GM18511 (cell line): ENCODE measurements at regions not wholly inside any gene's neighbourhood (a gene's known extent, or its start where the extent isn't known, plus 50 kb on each side); places are given as distances from the start of the nearest gene placed in this dataset.
"Not testable (repeated sequence)": the region's sequence is repeated elsewhere in the genome, so short reads cannot be mapped to it uniquely, and the experiment has no call there.

Source experiments
- ATAC-seq: cut with Tn5 transposase; IDR thresholded peaks from one replicate; pipeline ENCODE4 v1.9.1; 2021; ENCODE audit warnings: mild to moderate bottlenecking, moderate library complexity; ENCODE audit not compliant: unreplicated experiment

DNA sequence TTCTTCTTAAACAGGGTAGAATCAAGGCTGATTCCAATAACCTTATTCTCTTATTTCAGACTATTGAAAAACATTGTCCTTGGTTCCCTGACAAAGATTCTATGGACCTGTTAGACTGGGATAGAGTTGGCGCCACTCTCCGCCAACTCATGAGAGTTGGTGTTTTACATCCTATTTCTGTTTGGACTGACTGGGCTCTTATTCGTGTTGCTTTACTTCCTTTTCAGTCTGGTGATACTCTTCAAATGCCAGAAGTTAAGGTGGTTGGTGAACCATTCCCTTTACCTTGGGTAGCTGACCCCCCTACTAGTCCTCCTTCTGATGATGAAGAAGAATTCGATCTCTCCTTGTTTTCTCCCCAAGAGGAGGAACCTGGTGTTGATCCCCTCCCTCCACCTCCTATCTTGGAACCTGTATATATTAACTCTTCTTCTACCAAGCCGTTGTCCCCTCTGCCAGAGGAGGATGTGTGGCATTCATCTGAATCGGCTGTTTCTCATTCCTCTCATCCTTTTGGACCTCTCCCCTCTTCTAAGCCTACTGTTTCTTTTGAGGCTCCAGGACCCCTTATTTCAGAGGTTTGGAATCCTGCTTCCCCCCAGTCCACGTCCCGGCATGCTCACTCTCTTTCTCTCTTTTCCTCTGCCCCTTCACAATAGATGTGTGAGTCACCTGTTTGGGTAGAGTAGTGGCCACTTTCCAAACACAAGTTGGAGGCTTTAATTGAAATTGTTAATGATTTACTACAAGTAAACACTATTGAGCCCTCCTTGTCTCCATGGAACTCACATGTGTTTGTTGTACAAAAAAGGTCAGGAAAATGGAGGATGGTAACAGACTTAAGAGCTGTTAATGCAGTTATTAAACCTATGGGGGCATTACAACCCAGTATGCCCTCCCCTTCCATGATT is 585.7 kb downstream of the NSUN3 start:
- not testable (repeated sequence) for ATAC-seq

GRCh38 chr3:94654096-94654495 is 591.2 kb downstream of the NSUN3 start:
- ATAC-seq, result no peak

DNA sequence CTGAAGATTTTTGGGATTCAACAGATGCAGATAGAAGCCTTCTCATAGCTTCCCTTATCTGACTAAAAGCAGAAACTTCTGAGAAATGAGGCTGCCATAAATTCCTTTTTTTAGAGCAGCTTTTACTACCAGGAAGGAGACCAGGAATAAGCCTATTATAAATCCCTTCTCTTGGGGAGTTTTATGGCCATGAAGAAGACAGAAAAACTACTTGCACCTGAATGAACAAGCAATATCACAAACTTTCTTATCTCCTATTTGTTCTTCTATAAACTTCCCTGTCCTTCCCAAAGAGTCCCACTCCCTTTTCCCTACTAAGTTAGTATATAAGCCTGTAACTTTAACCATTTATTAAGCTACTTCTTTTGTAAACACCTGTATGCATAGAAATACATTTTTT is 603.1 kb downstream of the NSUN3 start:
- ATAC-seq, result no peak

- ATAC-seq, result no peak
These were observed 608.2 kb downstream of the NSUN3 start for GRCh38 chr3:94671078-94671477.

DNA sequence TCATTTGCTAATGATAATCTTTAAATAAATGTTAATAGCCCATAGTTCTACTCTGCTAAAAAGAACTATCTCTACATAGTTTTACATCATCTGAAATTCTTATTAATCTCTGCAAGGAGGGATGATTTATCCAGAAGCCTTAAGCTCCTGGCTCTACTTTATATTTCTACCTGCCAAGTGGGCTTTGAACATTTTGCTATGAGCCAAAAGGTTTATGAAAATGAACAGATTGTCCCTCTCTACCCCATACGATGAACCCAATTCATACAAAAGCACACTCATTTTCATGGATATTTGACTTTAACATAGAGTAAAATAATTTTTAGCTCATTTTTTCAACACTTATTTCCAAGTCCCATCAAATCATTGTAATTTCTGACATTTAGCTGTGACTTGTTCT is 611.0 kb downstream of the NSUN3 start:
- ATAC-seq, result no peak

GRCh38 chr3:94686208-94686607 is 623.3 kb downstream of the NSUN3 start:
- ATAC-seq, result no peak

DNA sequence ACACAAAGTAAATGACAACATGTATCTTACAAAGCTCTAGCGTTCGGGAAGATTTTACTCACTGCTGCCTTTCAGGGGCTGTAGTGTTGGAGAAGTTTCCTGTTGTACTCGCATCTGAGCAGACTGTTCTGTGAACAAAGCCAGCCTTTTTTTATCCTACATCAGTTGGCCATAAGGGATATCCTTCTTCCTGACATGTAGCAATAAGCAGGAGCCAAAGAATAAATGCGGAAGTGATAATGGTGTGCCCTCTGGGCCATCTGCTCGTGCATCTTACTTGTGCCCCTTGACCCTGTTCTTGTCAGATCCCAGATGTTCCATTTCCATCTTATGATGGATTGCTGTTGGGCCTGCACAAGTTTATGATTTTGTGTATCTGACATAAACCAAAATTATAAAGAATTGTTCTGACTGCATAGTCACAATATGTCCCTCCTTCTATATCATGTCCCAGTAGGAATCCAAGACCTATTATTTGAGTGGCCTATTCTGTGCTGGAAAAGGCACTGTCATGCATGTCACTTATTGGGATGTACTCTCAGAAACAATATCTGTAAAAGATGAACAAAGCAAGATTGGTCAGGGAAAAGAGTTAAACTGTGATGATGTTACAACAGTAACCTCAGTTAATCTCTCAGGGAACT is 631.3 kb downstream of the NSUN3 start:
- ATAC-seq, result no peak

DNA sequence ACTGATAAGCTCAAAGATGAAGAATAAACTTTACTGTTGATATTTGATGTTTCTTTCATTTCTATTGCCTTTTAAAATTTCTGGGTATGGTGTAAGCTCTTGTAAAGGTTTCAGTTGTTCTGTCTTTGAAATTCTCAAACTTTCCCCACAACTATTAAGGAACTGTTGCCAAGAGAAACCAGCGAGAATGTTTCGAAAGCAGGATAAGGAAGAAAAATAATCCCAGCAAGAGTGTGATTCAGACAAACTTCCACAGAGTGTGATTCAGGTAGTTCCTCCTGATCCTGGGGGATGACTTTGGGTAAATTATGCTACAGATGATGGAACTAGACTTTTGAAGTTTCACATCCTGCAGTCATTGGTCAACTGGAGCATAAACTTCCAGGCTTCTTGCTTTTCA is 632.0 kb downstream of the NSUN3 start:
- ATAC-seq, result no peak

GRCh38 chr3:94704467-94704866 is 641.6 kb downstream of the NSUN3 start:
- no peak for ATAC-seq

DNA sequence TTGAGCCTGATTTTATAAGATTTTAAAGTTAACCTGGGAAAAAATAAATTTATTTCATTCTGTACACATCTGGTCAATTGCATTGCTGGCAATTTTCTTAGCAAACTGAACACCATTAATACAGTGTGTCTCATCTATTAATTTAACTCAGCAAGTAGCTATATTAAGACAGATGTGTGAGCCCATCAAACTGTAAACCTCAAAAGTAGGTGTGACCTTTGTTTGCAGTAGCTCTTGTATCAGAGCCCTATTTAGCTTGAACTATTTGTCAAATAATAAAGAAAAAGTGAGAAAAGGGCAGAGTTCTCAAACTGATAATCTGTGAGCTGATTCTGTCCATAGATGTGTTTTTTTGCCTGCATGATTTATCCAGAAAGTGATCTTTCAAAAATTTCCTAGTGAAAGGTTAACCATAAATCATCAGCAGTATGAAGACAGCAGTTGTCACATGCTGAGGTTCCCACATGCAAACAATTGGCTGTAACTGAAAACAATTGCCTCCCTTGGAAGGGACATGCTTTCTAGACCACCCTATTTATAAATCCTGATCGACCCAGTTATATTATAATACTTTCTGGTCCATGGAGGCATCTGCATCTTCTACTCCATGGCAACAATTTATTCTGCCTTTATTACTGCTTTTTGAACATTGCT is 646.5 kb downstream of the NSUN3 start:
- no peak for ATAC-seq

DNA sequence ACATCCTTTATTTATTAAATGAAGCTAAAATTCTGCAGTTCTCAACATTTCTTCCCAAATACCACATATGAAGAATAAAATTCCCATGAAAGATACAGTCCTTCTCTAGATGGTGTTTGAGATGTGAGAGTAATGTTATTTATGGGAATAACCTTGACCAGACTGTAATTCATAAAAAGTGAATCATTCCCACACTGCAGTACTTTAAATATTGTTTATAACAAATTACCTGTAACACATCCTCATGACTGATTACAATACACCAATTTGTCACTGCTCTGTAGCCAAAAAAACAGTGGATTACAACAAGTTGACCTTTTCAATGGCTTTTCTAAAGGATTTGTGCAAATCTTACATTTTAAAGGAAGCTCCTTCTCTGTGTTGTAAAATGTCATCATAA is 651.3 kb downstream of the NSUN3 start:
- no peak for ATAC-seq

- ATAC-seq, result no peak
These were observed 653.6 kb downstream of the NSUN3 start for GRCh38 chr3:94716326-94717018.

GRCh38 chr3:94734206-94734605 is 671.3 kb downstream of the NSUN3 start:
- no peak for ATAC-seq

DNA sequence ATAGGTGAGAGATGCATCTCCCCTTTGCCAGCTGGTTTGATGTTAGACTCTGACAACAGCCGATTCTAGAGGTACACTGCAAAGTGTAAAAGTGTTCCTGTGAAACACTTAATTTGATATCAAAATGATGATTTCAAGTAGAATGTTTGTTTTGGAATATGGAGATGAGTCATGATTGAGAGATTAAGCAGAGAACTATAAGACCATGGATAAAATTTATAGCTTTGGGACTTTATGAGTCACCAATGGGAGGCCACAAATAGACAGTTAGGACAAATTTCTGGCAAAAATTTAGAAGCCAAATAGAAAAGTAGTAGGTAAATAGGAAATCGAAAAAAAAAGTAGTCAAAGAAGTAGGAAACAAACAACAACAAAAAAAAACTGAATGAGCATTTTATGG is 672.5 kb downstream of the NSUN3 start:
- no peak for ATAC-seq

GRCh38 chr3:94737116-94737515 is 674.3 kb downstream of the NSUN3 start:
- no peak for ATAC-seq

- no peak for ATAC-seq
These were observed 676.6 kb downstream of the NSUN3 start for GRCh38 chr3:94739420-94739819.

- no peak for ATAC-seq
These were observed 695.9 kb downstream of the NSUN3 start for GRCh38 chr3:94758751-94759150.

DNA sequence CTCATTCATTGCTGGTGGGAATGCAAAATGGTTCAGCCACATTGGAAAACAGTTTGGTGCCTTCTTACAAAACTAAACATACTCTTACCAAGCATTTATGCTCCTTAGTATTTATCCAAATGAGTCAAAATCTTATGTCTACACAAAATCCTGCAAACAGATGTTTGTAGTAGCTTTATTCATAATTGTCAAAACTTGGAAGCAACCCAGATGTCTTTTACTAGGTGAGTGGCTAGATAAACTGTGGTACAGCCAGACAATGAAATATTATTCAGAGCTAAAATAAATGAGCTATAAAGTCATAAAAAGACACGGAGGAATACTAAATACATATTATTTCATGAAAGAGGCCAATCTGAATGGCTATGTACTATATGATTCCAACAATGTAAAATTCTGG is 709.5 kb downstream of the NSUN3 start:
- no peak for ATAC-seq

GRCh38 chr3:94775746-94776145 is 712.9 kb downstream of the NSUN3 start:
- ATAC-seq, result no peak

DNA sequence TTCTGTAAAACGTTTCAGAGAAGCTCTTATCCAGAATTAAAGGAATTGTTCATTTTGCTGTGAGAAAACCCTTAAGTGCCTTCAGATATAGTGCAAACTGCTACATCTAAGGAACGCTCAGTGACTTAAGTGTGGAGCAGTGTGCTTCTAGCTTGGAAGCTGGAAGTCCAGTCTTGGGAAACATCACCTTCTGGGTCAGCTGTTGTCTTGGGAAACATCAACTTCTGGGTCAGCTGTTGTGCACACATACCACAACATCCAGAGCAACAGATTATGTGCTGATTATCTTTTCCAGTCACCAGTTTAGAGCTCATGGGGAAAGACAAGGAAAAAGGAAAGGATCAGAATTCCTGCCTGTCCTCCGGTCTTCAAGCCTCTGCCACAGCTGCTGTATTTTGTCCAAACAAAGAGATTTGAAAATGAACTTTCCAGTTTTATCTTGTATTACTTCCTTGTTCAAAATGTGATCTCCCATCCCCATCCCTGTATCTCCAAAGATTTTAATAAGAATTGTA is 713.6 kb downstream of the NSUN3 start:
- ATAC-seq, result no peak

DNA sequence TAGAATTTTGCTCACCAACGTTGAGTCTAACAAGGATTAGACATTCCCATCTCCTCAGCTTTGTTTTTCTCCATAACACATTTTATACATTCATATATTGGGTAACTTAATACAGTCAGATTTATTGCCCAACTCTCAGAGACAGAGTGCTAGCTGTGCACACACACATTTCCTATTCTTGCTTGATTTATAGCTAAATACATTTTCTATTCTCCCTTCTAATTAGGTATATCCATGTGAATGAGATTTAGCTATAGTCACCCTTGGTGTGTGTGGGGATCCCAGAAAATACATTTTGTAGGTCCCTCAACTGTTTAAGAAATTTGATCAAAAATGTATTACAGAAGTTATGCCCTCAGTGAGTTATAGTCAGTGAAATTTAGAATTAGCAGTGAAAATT is 715.4 kb downstream of the NSUN3 start:
- no peak for ATAC-seq
